GM23248 (cell line): ENCODE measurements at regions not wholly inside any gene's neighbourhood (a gene's known extent, or its start where the extent isn't known, plus 50 kb on each side); places are given as distances from the start of the nearest gene placed in this dataset. TPM values are rescaled to one million over a fixed set of nuclear protein-coding genes. Genes with fewer than 3 reads are reported as not detected.

Experiments used
- DNase-seq: peaks from one replicate; pipeline ENCODE4 v3.0.0-alpha.2; 2015
- H2AFZ ChIP-seq: fragments of 200-600 bp; sonication (generic); 2 replicates; pipeline ENCODE4 v1.6.1; 2016; ENCODE audit warnings: antibody characterized with exemption
- H3F3A ChIP-seq: fragments of 200-600 bp; sonication (generic); 2 replicates; pipeline ENCODE4 v1.6.1; 2016; ENCODE audit warnings: mild to moderate bottlenecking, antibody characterized with exemption, mixed run types; ENCODE audit not compliant: insufficient read depth
- H3K27ac ChIP-seq: fragments of 200-600 bp; sonication (generic); 2 replicates; pipeline ENCODE4 v1.5.1; 2016; ENCODE audit warnings: mild to moderate bottlenecking
- H3K27me3 ChIP-seq: fragments of 200-600 bp; sonication (generic); replicated peaks from 2 replicates; pipeline ENCODE4 v1.6.1; 2016; ENCODE audit warnings: mild to moderate bottlenecking; ENCODE audit not compliant: insufficient read depth
- H3K36me3 ChIP-seq: fragments of 200-600 bp; sonication (generic); 2 replicates; pipeline ENCODE4 v1.6.1; 2016; ENCODE audit warnings: low read depth, mild to moderate bottlenecking
- H3K4me1 ChIP-seq: fragments of 200-600 bp; sonication (generic); 2 replicates; pipeline ENCODE4 v1.6.1; 2016; ENCODE audit warnings: mild to moderate bottlenecking; ENCODE audit not compliant: insufficient read depth
- H3K4me2 ChIP-seq: fragments of 200-600 bp; sonication (generic); one replicate; pipeline ENCODE4 v1.6.1; 2016; ENCODE audit warnings: mild to moderate bottlenecking; ENCODE audit not compliant: unreplicated experiment
- H3K4me3 ChIP-seq: fragments of 200-600 bp; sonication (generic); 2 replicates; pipeline ENCODE4 v1.5.1; 2016; ENCODE audit warnings: mild to moderate bottlenecking
- H3K79me2 ChIP-seq: fragments of 200-600 bp; sonication (generic); 2 replicates; pipeline ENCODE4 v1.6.1; 2016; ENCODE audit warnings: mild to moderate bottlenecking; ENCODE audit not compliant: insufficient read depth
- H3K9ac ChIP-seq: fragments of 200-600 bp; sonication (generic); 2 replicates; pipeline ENCODE4 v1.6.1; 2016; ENCODE audit warnings: mild to moderate bottlenecking
- H3K9me2 ChIP-seq: fragments of 200-600 bp; sonication (generic); 2 replicates; pipeline ENCODE4 v1.6.1; 2016; ENCODE audit warnings: mixed run types, mild to moderate bottlenecking, moderate library complexity; ENCODE audit not compliant: insufficient read depth
- H3K9me3 ChIP-seq: fragments of 200-600 bp; sonication (generic); one replicate; pipeline ENCODE4 v1.6.1; 2017; ENCODE audit warnings: low read depth
- H4K20me1 ChIP-seq: fragments of 200-600 bp; sonication (generic); 2 replicates; pipeline ENCODE4 v1.6.0; 2016; ENCODE audit not compliant: insufficient read depth
- EZH2 ChIP-seq: fragments of 200-600 bp; sonication (generic); IDR thresholded peaks from 2 replicates; pipeline ENCODE4 v1.6.1; 2018; ENCODE audit warnings: antibody characterized with exemption, mild to moderate bottlenecking; ENCODE audit not compliant: insufficient read depth, poor library complexity, severe bottlenecking
- EZH2phosphoT487 ChIP-seq: fragments of 200-600 bp; sonication (generic); IDR thresholded peaks from 2 replicates; pipeline ENCODE4 v1.6.1; 2018; ENCODE audit warnings: antibody characterized with exemption, moderate library complexity, mild to moderate bottlenecking, low read depth; ENCODE audit not compliant: insufficient read depth
- WGBS, 2 experiments: methylation state at CpG; one replicate each; pipeline ENCODE4 v1.1.6; 2015 to 2017; ENCODE audit warnings: low lambda C conversion rate in 2 of 2, low coverage in 1 of 2; ENCODE audit errors: missing lambda C conversion rate in 2 of 2; 5-methylcytosine and 5-hydroxymethylcytosine counted together
- in situ Hi-C: fragments of 300-500 bp; cut with MboI; formaldehyde crosslinking; loops from 2 replicates; pipeline ENCODE4 v1.15.0; 2020
- small RNA-seq: library from RNA; depleted of rRNA; stranded (forward); fragments of <200 nt; gene quantifications from one replicate; pipeline ENCODE3, GENCODE V24; 2014; ENCODE audit warnings: low read depth, low replicate concordance

DNA sequence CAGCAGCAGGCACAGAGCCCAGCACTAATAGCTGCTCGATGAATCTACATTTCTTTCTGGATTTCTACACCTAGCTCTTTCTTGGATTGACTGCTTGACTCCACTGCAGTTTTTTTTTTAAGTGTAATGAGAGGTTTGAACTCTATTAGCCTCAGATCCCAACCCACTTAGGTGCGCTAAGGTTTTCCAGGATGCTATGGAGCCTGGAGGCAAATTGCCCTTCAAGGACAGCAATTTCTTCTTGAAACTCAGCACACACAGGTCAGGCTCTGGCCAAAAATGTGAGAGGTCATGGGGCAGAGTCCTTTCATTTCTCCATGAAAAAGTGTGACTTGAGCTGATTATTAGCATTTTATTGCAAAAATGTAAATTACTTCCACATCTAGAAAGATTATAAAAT lies 52.3 kb upstream of the TIAM2 start:
- Histone ChIP-seq H3K4me3 (no peak overlapping the region), H3F3A (no peaks in the 10 kb centered on the region), H3K27ac (no peak overlapping the region), H3K36me3 (no peaks in the 10 kb centered on the region), H3K9me3 (no peaks in the 10 kb centered on the region), H3K4me1 (no peaks in the 10 kb centered on the region), H3K4me2 (no peak overlapping the region), H3K27me3 (no peaks in the 10 kb centered on the region), H4K20me1 (no peaks in the 10 kb centered on the region), H3K9ac (no peak overlapping the region), H3K79me2 (no peaks in the 10 kb centered on the region), H3K9me2 (no peaks in the 10 kb centered on the region), H2AFZ (no peak overlapping the region)
- no peak for DNase-seq
- TF ChIP-seq EZH2 (no peak), EZH2phosphoT487 (no peak)
- 86 to 88% methylated on average over 2 of the region's 2 CpGs for WGBS, 2 experiments
- in situ Hi-C loops = no loop called here

- Histone ChIP-seq H3K4me3 (no peak overlapping the region), H3K36me3 (no peaks in the 10 kb centered on the region), H3K27ac (no peak overlapping the region), H3F3A (no peaks in the 10 kb centered on the region), H4K20me1 (no peaks in the 10 kb centered on the region), H2AFZ (no peak overlapping the region), H3K9me2 (no peaks in the 10 kb centered on the region), H3K27me3 (no peaks in the 10 kb centered on the region), H3K4me1 (no peaks in the 10 kb centered on the region), H3K79me2 (no peaks in the 10 kb centered on the region), H3K9ac (no peak overlapping the region), H3K9me3 (no peaks in the 10 kb centered on the region), H3K4me2 (no peak overlapping the region)
- in situ Hi-C loops = no loop called here
- WGBS, 2 experiments = 89% methylated on average over 11 of the region's 11 CpGs
- no peak for DNase-seq
- TF ChIP-seq EZH2phosphoT487 (no peak), EZH2 (no peak)
Observed at GRCh38 chr6:154945271-154945890, 49.7 kb upstream of the TIAM2 start.

Small RNA genes in the stretch of these regions (small RNA-seq; reads per million reads assigned to genes)
- not detected for gene RF00096
